ENCODE measurements at regions not wholly inside any gene's neighbourhood (a gene's known extent, or its start where the extent isn't known, plus 50 kb on each side); places are given as distances from the start of the nearest gene placed in this dataset.

GRCh38 chr5:123287881-123288280 is 135.3 kb downstream of the CEP120 start:
- TF ChIP-seq DPF2 (IDR thresholded peaks at IDR 0.05) (no peak), RCOR1 (conservative IDR thresholded peaks at IDR 0.05; ENCODE audit: low read depth, low read length) (no peak), STAT3 (IDR thresholded peaks at IDR 0.05; ENCODE audit: low read depth, low read length) (no peak), CTCF (IDR thresholded peaks at IDR 0.05 in 2 of 3, conservative IDR thresholded peaks at IDR 0.05 in 1 of 3; ENCODE audit: control insufficient read depth in 2 of 3, extremely low read depth in 1 of 3, insufficient read depth in 1 of 3, low read depth in 3 of 3, low read length in 3 of 3) (no peak), POLR2AphosphoS5 (IDR thresholded peaks at IDR 0.05; ENCODE audit: low read length) (no peak), TAF1 (IDR thresholded peaks at IDR 0.05; ENCODE audit: borderline replicate concordance, low read depth, low read length) (no peak), POLR2A (IDR thresholded peaks at IDR 0.05; ENCODE audit: low read depth, low read length) (no peak), MEF2A (IDR thresholded peaks at IDR 0.05; ENCODE audit: insufficient read depth, low read depth, low read length) (no peak), YY1 (IDR thresholded peaks at IDR 0.05; ENCODE audit: low read depth, low read length) (no peak), SRF (IDR thresholded peaks at IDR 0.05; ENCODE audit: low read depth in 2 of 2, low read length in 2 of 2) (no peak)
- TF ChIP-seq, protein P1, sequence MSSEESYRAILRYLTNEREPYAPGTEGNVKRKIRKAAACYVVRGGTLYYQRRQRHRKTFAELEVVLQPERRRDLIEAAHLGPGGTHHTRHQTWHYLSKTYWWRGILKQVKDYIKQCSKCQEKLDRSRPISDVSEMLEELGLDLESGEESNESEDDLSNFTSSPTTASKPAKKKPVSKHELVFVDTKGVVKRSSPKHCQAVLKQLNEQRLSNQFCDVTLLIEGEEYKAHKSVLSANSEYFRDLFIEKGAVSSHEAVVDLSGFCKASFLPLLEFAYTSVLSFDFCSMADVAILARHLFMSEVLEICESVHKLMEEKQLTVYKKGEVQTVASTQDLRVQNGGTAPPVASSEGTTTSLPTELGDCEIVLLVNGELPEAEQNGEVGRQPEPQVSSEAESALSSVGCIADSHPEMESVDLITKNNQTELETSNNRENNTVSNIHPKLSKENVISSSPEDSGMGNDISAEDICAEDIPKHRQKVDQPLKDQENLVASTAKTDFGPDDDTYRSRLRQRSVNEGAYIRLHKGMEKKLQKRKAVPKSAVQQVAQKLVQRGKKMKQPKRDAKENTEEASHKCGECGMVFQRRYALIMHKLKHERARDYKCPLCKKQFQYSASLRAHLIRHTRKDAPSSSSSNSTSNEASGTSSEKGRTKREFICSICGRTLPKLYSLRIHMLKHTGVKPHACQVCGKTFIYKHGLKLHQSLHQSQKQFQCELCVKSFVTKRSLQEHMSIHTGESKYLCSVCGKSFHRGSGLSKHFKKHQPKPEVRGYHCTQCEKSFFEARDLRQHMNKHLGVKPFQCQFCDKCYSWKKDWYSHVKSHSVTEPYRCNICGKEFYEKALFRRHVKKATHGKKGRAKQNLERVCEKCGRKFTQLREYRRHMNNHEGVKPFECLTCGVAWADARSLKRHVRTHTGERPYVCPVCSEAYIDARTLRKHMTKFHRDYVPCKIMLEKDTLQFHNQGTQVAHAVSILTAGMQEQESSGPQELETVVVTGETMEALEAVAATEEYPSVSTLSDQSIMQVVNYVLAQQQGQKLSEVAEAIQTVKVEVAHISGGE (CRISPR knock-in tag; IDR thresholded peaks at IDR 0.05): no peak
- TF ChIP-seq, protein P2, sequence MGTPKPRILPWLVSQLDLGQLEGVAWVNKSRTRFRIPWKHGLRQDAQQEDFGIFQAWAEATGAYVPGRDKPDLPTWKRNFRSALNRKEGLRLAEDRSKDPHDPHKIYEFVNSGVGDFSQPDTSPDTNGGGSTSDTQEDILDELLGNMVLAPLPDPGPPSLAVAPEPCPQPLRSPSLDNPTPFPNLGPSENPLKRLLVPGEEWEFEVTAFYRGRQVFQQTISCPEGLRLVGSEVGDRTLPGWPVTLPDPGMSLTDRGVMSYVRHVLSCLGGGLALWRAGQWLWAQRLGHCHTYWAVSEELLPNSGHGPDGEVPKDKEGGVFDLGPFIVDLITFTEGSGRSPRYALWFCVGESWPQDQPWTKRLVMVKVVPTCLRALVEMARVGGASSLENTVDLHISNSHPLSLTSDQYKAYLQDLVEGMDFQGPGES (IDR thresholded peaks at IDR 0.05): no peak

All from GM12878 (cell line).